ENCODE measurements at regions not wholly inside any gene's neighbourhood (a gene's known extent, or its start where the extent isn't known, plus 50 kb on each side); places are given as distances from the start of the nearest gene placed in this dataset.
"Not testable (repeated sequence)": the region's sequence is repeated elsewhere in the genome, so short reads cannot be mapped to it uniquely, and the experiment has no call there.

DNA sequence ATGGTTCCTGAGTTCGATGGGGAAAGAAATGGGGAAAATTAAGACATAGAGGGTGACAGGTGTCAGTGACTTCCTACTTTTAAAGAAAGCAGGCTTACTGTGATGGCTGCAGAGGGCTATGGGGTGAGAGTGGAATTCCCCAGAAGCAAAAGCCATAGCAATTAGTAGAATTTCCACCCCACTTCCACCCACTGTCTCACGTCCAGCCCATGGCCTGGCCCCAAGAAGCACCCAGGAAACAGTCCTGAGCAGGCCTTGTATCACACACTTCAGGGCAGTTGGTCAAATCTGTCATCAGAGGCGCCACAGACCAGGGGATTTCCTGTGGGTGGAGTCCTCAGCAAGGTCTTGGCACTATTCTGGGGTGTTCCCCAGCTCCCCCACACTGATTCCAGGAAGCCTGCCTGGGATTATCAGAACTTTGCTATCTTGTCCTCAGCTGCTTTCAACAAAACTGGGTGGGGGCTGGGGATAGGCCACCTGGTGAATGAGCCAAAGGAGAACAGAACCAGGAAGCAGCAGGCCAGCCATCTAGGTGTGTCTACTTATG is 120.1 kb upstream of the CCND2 start:
- DNase-seq, result no peak

- DNase-seq, result no peak
These were observed 121.3 kb upstream of the CCND2 start for GRCh38 chr12:4152145-4152795.

DNA sequence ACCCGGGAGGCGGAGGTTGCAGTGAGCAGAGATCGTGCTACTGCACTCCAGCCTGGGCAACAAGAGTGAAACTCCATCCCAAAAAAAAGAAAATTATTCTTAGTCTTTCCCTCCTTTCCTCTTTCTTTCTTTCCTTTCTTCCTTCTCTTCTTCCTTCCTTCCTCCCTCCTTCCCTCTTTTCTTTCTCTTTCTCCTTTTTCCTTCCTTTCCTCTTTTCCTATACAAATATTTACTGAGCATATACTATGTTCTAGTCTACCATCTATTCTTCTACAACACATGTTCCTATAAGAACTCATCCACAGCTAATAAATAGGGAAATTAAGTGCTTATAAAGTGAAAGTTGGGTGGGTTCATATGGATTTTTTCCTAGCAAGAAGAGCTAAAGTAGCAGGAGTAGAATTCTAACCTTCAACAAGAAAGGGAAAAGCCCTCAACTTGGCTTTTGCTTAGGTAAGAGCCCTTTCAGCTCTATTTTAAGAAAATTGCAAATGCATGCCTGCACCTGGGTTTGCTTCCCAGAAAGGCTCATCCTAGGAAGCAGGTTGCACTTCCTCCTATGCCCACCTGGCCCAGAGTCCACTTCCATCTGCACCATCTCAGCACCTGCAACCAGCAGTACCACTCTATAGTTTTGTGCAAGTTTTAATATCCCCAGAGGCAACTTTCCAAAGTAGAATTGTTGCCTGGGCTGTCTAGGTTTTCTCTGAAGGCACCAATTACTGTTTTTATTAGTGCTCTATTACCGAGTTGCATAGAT is 122.0 kb upstream of the CCND2 start:
- DNase-seq, result no peak

DNA sequence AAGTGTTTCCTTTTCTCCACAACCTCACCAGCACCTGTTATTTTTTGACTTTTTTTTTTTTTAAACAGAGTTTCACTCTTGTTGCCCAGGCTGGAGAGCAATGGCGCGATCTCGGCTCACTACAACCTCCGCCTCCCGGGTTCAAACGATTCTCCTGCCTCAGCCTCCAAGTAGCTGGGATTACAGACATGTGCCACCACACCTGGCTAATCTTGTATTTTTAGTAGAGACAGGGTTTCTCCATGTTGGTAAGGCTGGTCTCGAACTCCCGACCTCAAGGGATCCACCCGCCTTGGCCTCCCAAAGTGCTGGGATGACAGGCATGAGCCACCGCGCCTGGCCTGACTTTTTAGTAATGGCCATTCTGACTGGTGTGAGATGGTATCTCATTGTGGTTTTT is 123.2 kb upstream of the CCND2 start:
- DNase-seq, result not testable (repeated sequence)

GRCh38 chr12:4148418-4149056 is 125.0 kb upstream of the CCND2 start:
- no peak for DNase-seq

- no peak for DNase-seq
These were observed 126.5 kb upstream of the CCND2 start for GRCh38 chr12:4147031-4147481.

GRCh38 chr12:4145990-4146859 is 127.3 kb upstream of the CCND2 start:
- DNase-seq, result no peak

DNA sequence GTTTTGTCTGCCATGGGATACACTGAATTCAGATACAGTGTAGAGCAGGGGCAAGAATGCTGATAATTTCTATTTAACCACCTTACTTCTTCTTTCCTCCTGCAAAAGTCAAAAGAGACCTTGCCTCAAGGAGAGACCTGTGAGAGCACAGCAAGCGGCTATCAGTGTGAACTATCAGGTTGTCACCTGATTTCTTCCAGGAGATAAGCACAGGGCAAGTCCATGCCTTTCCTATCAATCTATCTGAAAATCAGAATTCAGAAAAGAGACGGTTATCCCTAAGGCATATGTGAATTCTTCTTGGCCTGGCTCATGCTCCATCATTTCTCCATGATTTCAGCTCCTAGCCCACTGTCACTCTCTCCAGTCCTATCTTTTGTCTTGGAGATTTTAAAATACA is 128.9 kb upstream of the CCND2 start:
- no peak for DNase-seq

- no peak for DNase-seq
These were observed 129.7 kb upstream of the CCND2 start for GRCh38 chr12:4143896-4144295.

DNA sequence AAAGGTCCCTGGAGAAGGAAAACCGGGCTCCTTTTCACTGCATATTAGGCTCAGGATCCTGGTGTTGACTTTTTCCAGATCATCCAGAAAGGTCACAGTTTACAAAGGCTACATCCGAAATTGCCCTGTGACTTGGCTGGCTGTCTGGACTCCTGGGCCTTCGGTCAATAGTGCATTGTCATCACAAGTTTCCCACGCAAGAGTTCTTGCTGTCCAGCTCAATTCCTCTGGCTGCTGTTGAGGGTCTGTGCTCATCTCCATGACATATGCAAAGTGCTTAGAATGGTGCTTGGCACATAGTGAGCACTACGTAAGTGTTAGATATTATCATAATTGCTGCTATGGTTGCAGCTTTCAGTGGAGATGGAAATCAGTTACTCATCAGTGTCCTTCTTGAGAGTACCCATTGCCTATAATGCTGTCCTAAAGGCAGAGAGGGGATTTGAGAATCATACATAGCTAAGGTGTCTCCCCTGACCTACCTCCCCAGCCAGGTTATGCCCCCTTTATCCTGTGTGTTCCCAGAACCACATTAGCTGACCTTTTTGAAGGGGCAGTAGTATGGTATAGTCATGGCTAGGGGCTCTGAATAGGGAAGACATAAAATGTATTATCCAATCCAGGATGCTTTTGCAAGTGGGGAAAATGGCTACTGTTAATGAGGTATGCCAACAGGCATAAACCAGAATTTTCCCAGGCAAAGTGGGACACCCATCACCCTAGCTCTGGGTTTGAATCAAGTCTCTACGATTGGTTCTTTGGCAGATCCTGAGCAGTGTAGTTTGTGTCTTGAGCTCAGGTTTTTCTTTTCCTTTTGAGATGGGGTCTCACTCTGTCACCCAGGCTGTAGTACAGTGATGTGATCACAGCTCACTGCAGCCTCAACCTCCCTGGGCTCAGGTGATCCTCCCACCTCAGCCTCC is 132.0 kb upstream of the CCND2 start:
- no peak for DNase-seq

GRCh38 chr12:4140581-4141301 is 132.8 kb upstream of the CCND2 start:
- DNase-seq, result no peak

GRCh38 chr12:4139191-4139590 is 134.4 kb upstream of the CCND2 start:
- no peak for DNase-seq

DNA sequence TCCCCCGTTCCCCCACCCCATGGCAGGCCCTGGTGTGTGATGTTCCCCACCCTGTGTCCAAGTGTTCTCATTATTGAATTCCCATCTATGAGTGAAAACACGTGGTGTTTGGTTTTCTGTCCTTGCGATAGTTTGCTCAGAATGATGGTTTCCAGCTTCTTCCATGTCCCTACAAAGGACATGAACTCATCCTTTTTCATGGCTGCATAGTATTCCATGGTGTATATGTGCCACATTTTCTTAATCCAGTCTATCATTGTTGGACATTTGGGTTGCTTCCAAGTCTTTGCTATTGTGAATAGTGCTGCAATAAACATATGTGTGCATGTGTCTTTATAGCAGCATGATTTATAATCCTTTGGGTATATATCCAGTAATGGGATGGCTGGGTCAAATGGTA is 135.0 kb upstream of the CCND2 start:
- DNase-seq, result not testable (repeated sequence)

DNA sequence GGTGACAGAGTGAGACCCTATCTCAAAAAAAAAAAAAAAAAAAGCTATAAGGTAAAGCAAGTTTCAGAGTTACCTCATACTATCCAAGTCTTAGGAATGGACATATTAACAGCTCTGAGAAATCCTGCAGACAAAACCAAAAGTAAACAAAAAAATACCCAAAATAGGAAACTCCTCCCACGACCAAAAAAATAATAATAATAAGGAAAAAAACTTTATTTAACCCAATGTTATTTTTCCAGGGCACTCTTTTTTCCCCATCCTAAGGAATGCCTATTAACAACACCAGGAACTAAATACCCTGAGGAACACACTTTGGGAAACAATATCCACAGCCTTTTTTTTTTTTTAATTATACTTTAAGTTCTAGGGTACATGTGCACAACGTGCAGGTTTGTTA is 135.5 kb upstream of the CCND2 start:
- no peak for DNase-seq

- DNase-seq, result no peak
These were observed 136.1 kb upstream of the CCND2 start for GRCh38 chr12:4137441-4137840.

DNA sequence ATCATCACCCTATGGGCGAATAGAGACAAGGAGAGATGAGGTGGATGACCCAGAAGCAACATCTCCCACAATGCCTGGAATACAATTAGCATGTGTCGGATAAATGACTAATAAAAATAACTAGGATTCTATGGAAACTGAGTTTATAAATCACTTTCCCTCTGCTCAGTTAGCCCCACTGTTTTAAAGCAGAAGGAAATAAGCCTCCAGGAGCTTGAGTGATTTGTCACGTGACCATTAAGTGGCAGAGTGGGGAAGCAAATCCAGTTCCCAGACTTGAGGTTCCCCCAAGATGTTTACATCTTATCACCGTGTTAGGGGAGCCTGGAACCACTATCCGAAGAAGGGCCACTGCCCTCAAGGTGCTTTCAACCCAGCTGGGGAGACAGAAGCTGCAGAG is 136.5 kb upstream of the CCND2 start:
- no peak for DNase-seq

DNA sequence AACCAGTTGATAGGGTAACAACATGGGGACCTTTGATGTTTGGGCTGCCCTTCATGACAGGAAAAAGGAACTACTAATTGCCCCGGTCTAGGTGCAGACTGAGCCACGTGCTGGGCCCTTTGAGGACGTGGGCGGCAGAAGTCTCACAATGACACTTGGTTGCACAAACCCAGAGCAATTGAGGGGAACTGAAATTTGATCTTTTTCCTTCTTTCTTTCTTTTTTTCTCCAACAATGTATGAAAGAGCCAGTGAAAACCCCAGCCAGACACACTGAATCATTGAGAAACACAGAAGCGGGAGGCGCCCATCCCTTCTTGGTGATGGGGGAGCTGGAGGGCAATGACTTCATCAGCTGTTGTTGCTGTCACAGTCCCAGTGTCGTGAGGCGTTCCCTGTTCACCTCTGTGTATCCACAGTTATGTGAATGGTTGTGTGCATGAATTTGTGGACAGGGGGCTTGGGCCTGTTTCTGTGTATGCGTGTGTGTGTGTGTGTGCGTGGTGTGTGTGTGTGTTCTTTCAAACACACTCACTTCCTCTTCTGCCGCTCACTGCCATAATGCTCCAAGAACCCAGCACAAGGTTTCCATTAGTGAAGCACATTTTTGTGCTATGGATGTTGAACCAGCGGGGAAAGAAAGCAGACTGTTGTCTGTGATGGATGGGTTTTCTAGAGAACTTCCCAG is 137.5 kb upstream of the CCND2 start:
- no peak for DNase-seq

DNA sequence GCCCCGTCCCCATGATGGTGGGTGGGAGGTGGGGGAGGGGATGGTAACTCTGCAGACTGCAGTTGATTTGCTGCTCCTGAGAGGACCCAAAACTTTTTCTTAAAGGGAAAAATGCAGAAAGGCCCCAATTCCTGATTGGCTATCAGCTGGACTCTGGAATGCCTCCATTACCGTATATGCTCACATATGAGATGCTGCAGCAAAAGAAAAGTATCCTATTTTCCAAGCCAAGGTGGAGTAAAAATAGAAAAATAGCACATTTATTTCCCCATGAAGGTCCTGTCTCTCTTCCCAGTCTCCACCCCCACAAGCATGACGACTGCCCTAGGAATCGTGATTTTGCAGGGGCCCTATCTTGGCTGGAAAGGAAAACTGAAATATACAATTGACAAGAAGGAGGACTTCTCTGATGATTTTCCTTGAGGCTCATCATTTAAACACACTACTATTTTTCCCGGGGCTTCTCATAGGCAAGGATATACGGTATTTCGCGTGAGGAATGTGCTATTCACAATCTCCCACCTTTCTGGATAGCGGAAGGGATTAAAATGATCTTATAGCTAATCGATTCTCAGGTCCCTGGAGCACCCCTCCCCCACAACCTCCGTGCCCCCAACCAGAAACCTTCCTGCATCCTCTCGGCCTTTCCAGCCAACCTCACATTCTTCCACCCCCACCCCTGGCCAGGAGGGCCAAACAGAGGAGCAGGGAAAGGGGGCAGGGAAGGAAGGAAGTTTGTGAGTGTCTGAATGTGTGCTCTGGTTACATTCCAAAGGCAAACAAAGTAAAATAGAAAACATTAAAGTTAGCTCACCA is 138.9 kb upstream of the CCND2 start:
- no peak for DNase-seq

- DNase-seq, result no peak
These were observed 139.7 kb upstream of the CCND2 start for GRCh38 chr12:4133636-4134447.
